ENCODE measurements at regions not wholly inside any gene's neighbourhood (a gene's known extent, or its start where the extent isn't known, plus 50 kb on each side); places are given as distances from the start of the nearest gene placed in this dataset.
"Not testable (repeated sequence)": the region's sequence is repeated elsewhere in the genome, so short reads cannot be mapped to it uniquely, and the experiment has no call there.

DNA sequence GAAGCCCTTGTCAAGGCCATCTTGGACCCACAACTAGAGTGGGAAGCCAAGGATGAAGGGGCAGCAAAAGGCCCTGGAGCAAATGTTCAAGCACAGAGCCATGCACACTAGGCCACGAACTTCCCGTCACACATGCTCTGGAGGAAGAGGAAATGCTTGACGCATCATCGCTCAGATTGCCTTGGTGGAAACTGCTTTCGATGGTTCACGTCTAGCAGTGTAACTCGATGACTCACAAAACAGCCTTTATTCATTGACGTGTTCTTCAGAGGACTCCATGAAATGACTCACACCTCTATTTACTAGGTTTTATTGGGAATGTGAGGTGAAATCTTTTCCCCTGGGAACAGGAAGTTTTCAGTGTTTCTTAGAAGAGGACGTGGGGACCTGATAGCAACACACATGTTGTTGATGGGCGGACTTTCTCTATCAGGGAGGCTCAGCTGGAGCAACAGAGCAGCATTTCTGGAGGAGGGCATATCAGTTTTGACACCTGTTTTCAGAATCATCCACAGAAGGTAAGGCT, 79.8 kb upstream of the FLT1 start:
- peak; percentile 100 for DNase-seq (ENCODE audit: extremely low read depth, low read depth, low spot score)

DNA sequence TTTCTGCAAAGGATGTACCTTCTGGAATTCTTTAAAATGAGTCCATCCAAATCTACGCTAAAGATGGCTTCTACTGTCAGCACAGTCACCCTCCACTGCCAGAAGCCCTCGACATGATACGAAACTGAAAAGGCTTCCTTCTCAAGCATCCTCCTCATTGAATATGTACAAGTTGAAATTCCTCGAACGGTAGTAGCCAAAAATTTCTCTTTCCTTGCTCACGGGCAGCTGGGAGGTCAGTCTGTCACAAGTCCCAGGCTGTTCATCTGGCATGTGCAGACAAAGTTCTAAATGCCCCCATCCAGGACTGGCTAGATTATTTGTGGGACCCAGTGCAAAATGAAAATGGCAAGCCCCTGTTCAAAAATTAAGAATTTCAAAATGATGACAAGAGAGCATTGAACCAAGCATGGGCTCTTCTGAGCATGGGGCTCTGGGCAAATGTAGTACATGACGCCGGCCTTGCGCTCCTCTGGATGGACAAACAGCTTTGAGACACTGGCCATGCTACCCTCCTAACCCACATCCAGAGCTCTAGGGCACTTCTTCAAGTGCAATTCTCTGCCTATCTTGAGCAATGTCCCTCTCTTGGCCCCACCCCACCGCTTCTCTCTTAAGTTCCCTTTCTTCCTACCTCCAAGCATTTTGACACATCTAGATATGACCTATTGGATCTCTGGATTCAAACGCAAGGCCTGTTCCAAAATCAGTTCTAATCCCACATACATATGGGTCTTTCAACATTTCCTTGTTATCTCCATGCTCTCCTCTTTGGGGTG, 78.9 kb upstream of the FLT1 start:
- no peak for DNase-seq (ENCODE audit: extremely low read depth, low read depth, low spot score)

- DNase-seq (ENCODE audit: extremely low read depth, low read depth, low spot score): no peak
Observed at GRCh38 chr13:28572871-28573270, 77.9 kb upstream of the FLT1 start.

- DNase-seq (ENCODE audit: extremely low read depth, low read depth, low spot score): not testable (repeated sequence)
Observed at GRCh38 chr13:28570356-28570755, 75.4 kb upstream of the FLT1 start.

DNA sequence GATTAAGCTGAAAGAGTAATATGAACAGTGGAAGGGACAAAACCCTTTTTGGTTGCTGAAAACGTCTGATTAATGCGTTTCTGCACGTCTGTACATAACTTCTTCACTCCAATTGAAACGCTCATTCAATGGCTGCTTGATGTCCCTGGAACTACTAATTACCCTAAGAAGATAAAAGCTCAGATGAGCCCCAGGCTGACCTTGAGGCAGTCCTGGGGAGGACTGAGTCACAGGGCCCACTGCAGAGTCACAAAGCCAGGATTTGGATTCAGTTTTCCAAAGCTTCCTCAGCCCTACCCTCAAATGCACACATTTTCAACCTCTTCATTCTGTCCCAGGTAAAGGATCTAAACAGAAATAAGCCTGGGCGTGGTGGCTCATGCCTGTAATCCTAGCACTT, 75.0 kb upstream of the FLT1 start:
- DNase-seq (ENCODE audit: extremely low read depth, low read depth, low spot score): no peak

DNA sequence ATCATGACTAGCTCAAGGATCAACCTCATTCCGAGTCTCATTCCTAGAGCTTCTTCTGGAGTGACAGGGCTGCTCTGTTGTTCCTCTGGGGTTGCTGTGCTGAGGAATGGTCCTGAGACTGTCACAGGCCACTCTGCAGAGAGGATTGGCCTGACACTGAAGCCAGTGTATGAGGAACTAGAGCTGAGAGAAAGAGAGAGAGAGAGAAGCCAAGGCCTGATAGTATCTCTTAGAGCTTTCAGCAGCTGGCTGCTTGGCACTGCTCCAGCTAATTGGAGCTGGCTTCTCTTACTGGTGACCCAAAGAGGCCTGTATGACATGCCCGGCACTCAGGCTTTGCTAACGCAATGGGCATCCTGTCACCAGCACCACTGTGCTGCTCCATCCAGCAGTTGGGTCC, 73.4 kb upstream of the FLT1 start:
- DNase-seq (ENCODE audit: extremely low read depth, low read depth, low spot score): no peak

DNA sequence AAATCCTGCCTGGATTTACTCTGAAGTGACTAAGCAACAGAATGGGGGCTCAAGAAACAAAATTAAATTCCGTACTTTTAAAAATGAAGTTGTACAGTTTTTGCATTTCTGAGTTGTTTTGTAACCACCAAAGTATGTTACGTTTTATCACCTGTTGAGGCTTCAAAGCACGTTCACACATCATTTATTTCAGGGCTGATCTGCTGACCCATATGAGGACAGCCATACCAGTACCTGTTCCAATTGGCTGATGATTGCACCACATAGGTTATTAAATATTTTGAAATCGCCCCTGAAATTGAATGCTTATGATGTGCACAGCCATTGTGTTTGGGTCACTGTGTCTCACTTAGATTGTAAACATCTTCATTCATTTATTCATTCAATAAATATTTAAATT, 72.0 kb upstream of the FLT1 start:
- no peak for DNase-seq (ENCODE audit: extremely low read depth, low read depth, low spot score)

DNA sequence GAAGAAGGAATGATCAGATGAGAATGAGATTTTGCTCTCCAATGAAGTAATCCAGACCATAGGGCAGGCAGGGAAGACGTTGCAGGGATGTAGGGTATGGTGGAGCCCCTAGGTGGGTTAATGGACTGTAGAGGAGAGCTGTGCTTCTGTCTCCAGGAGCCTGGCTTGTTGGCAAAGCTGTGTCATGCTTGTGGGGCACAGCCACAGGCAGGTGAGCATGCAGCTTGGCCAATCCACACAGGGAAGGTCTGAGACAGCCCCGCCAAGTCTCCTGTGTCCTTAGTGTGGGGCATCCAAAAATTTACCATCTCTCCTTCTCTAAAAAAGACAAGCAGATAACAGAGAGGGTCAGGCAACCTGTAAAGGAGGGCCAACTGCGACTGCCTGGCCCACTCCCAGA, 71.4 kb upstream of the FLT1 start:
- no peak for DNase-seq (ENCODE audit: extremely low read depth, low read depth, low spot score)

DNA sequence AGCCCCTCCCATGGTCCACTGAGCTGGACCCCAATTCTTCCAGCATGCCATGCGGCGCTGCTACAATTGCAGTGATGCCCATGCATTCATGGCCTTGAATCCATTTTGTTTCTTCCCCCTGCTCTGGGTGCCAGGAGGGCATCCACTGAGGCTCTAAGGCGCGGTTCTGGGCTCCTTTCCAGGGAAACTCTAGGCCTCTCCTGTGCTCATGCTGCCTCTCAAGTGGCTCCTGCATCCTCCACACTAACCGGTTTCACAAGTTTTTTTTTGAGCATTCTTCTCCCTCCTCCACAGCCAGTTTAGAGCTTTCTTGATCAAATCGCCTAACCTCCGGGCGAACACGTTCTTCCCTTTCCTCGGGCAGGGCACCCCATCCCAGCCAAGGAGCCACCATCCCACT, 69.1 kb upstream of the FLT1 start:
- DNase-seq (ENCODE audit: extremely low read depth, low read depth, low spot score): no peak

DNA sequence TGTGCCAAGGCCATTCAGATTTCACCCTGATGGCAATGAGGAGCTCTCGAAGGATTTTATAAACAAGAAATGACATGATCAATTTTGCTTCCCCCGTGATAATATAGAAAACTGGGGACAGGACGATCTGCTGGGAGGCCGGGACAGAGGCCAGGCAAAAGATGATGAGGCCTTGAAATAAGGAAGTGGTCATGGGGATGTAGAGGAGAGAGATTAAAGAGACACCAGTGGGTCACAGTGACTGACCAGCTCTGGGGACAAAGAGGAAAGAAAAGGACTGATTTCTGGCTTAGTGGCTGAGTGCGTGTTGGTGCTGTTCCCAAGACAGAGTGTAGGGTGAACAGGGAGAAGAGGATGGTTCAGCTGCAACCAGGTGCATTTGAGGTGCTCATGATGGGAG, 68.7 kb upstream of the FLT1 start:
- no peak for DNase-seq (ENCODE audit: extremely low read depth, low read depth, low spot score)

GRCh38 chr13:28560612-28561011, 65.7 kb upstream of the FLT1 start:
- no peak for DNase-seq (ENCODE audit: extremely low read depth, low read depth, low spot score)

DNA sequence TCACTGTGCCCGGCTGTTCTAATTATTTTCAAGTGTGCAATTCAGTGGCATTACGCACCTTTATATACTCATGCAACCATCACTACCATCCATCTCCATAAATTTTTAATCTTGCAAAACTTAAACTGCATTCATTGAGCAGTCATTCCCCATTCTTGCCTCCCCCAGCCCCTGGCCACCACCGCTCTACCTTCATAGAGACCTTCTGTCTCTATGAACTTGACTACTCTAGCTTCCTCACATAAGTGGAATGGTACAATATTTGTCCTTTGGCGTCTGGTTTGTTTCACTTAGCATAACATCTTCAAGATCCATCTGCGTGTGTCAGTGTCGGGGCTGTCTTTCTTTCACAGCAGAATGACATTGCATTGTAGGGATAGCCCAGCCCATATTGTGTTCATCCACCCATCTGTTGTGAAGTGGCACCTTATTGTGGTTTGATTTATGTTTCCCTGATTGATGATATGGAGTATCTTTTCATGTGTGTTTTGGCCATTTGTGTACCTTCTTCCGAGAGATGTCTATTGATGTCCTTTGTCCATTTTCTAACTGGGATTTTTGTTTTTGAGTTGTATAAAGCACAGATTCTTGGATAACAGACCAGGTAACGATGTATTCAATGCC, 64.8 kb upstream of the FLT1 start:
- DNase-seq (ENCODE audit: extremely low read depth, low read depth, low spot score): no peak

- no peak for DNase-seq (ENCODE audit: extremely low read depth, low read depth, low spot score)
Observed at GRCh38 chr13:28558567-28558966, 63.6 kb upstream of the FLT1 start.

GRCh38 chr13:28557725-28558520, 63.0 kb upstream of the FLT1 start:
- no peak for DNase-seq (ENCODE audit: extremely low read depth, low read depth, low spot score)

DNA sequence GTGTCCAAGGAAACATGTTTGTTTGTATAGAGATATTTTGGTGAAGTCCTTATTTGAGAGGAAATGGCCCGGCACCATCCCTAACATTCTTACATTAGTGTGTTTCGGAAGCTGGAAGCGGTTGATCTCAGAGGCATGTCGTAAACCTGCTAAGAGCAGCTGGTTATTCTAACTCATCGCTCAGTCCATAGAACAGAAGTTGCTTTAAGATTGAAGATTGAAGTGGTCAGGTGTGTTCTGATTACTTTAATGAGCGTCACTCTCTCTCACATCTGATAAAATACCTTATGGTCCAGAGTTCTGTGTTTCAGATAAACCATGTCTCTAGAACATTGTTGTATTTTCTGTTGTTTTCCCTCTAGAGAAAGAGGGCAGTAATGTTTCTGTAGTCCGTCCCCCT, 60.2 kb upstream of the FLT1 start:
- DNase-seq (ENCODE audit: extremely low read depth, low read depth, low spot score): no peak

DNA sequence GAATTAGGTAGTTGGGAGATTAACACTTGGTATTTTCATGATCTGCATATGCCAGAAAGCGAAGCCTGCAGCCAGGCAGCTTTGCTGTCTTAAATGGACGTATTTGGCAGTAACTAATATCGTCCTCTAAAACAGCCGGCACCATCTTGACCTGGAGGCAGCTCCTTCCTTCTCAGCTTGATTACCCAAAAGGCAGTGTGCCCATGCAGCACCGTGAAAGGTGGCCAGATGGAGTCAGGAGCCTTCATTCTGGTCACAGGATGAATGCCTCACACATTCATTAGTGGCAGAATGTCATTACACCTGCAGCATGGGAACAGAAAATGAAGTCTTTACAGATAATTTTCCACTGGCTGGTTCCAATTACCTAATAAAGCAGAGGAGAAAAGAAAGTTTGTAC, 59.0 kb upstream of the FLT1 start:
- no peak for DNase-seq (ENCODE audit: extremely low read depth, low read depth, low spot score)

DNA sequence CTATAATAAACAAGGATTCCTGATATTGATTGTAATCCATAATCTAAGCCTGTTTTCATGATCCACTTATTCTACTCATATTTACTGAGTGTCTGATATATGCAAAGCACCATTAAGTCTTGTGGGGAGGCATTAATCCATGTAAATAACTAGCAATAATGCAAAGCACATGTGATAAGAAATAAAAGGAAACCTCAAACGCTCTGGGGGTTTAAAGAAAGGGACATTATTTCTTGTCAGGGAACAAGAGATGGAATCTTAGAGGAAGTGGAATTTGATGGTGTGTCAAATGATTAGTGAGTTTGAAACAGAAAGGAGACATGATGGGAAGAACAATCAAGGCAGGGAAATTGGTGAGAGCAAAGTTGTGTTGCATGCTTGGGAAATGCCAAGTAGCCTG, 57.4 kb upstream of the FLT1 start:
- DNase-seq (ENCODE audit: extremely low read depth, low read depth, low spot score): no peak

DNA sequence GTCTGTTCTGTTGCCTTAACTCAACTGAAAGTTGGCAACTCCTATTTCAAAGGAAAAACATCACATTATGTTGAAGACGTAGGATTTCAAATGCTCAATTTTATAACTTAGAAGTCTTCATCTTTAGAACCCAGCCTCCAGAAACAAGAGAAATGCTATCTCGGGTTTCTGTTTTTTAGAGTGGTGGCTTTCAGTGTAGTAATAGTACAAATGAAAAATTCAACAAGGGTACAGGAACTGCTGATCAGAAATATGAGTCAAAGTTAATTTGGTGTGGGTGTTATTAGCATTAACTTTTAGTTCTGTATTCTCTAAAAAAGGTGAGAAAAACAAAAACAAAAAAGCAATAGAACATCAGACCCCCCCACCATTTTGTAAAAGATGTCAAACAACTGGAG, 56.6 kb upstream of the FLT1 start:
- DNase-seq (ENCODE audit: extremely low read depth, low read depth, low spot score): no peak

DNA sequence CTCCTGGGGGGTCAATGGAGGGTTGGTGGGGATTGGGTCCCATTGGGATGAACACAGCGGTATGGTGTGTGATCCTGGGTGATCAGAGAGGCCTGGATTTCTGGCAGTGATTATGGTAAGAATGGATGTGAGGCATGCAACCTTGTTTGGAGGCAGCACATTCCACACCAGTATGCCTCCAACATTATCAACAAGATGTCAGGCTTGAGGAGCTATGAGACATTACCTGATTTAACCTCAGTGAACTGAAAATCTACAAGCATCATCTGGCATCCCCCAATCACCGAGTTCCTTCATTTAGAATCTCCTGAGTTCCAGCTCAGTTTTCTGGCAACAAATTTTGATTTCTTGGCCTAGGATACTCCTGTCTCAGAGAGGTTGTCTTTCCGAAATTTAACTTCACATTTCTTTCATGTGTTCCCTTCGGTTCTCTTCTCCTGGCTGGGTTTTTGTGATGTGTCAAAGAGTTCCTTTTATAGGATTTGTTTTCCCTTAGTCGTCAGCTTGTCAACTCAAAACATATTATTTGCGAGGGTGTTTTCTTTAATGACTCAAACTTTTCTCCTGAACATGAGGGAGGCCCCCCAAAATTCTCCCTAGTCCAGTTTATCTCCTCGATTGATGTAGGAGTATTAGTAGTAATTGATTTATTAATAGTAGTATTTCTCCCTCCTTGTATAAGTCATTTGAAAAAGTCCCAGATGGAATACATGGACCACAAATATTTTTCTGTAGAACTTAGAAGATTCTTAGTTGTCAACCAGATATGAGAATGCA, 56.0 kb upstream of the FLT1 start:
- no peak for DNase-seq (ENCODE audit: extremely low read depth, low read depth, low spot score)

DNA sequence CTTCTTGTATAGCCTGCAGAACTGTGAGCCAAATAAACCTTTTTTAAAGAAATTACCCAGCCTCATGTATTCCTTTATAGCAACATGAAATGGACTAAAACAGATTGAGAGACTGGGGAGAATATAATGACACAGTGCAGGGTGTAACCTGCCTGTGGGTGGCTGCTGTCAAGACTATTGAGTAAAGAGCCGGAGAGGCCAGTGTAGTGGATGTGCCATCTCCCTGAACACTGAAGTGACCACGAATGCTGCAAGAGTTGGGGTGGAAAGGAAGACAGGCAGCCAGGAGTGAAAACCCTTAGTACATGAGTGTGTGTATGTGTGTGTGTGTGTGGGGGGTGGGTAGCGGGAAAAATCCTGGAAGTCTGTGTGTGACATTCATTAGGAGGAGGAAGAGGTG, 55.2 kb upstream of the FLT1 start:
- DNase-seq (ENCODE audit: extremely low read depth, low read depth, low spot score): no peak

DNA sequence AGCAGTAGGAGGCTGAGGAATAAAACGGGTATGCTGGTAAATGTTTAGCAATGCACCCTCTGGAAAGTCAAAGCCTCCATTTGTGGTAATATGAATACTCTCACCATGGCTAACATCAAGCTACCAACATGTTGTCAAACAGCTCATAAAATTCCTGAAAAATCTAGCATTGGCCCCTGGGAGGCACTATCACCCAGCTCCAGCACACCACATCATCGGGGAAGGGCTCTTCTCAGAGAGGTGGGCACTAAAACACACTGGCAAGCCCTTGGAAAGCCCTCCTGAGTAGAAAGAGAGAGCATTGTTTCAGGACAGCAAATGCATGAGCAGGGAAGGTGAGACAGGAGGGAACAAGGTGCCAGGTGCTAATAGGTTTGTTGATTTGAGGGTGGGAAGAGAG, 53.9 kb upstream of the FLT1 start:
- DNase-seq (ENCODE audit: extremely low read depth, low read depth, low spot score): no peak

All from glomerular endothelial cell (primary cell).